ENCODE measurements at regions not wholly inside any gene's neighbourhood (a gene's known extent, or its start where the extent isn't known, plus 50 kb on each side); places are given as distances from the start of the nearest gene placed in this dataset.

- Histone ChIP-seq H3K36me3 (ENCODE audit: control insufficient read depth in 2 of 2, insufficient read depth in 1 of 2, low read length in 2 of 2) (no peaks in the 10 kb centered on the region), H3K4me3 (ENCODE audit: low read depth, low read length) (no peak overlapping the region), H3K4me1 (ENCODE audit: control insufficient read depth, insufficient read depth, low read length) (no peaks in the 10 kb centered on the region), H3K9me3 (ENCODE audit: control insufficient read depth, insufficient read depth, low read depth, low read length) (no peaks in the 10 kb centered on the region), H3K27ac (ENCODE audit: extremely low read depth, low read depth, low read length) (no peak overlapping the region)
- ChIA-PET POLR2A (no interaction called here), CTCF (interaction anchor here (0.6 kb wide), 1 partner anchor 8 kb away, joined by 3 read pairs; no protein-coding TSS in a partner anchor)
- TF ChIP-seq ZNF335 (tag by site-specific recombination; conservative IDR thresholded peaks at IDR 0.05) (no peak), ZNF391 (tag by site-specific recombination; IDR thresholded peaks at IDR 0.05; ENCODE audit: borderline replicate concordance, low read depth) (no peak), ZSCAN16 (tag by site-specific recombination; IDR thresholded peaks at IDR 0.05) (no peak), ZNF830 (tag by site-specific recombination; IDR thresholded peaks at IDR 0.05; ENCODE audit: low read depth) (no peak), ZNF707 (tag by site-specific recombination; IDR thresholded peaks at IDR 0.05) (no peak), ZNF488 (tag by site-specific recombination; IDR thresholded peaks at IDR 0.05) (no peak), INSM2 (tag by site-specific recombination; IDR thresholded peaks at IDR 0.05) (no peak), MZF1 (tag by site-specific recombination; IDR thresholded peaks at IDR 0.05; ENCODE audit: borderline replicate concordance) (no peak)
Observed at GRCh38 chr2:120472031-120472430, 126.1 kb downstream of the INHBB start.

- TF ChIP-seq ZSCAN5A (tag by site-specific recombination; IDR thresholded peaks at IDR 0.05) (no peak), SCRT1 (tag by site-specific recombination; IDR thresholded peaks at IDR 0.05; ENCODE audit: borderline replicate concordance) (no peak), TCF7L2 (IDR thresholded peaks at IDR 0.05; ENCODE audit: borderline replicate concordance, low read depth, low read length) (no peak), ZNF660 (tag by site-specific recombination; IDR thresholded peaks at IDR 0.05) (no peak), ZNF580 (tag by site-specific recombination; IDR thresholded peaks at IDR 0.05) (no peak), HOXC10 (CRISPR knock-in tag; IDR thresholded peaks at IDR 0.05) (no peak), ZNF629 (tag by site-specific recombination; IDR thresholded peaks at IDR 0.05) (no peak), ELK4 (IDR thresholded peaks at IDR 0.05; ENCODE audit: borderline replicate concordance, low read depth, low read length) (no peak), ZNF621 (tag by site-specific recombination; IDR thresholded peaks at IDR 0.05) (no peak), SP3 (tag by site-specific recombination; IDR thresholded peaks at IDR 0.05) (no peak)
- POLR2A ChIA-PET, result no interaction called here
- CTCF ChIA-PET, result interaction anchor here (0.6 kb wide), 2 partner anchors 189 to 623 kb away, joined by 3 read pairs; no protein-coding TSS in a partner anchor
- no peak overlapping the region for H3K4me3 ChIP-seq (ENCODE audit: low read depth, low read length)
- H3K9me3 ChIP-seq (ENCODE audit: control insufficient read depth, insufficient read depth, low read depth, low read length), result no peaks in the 10 kb centered on the region
- no peaks in the 10 kb centered on the region for H3K4me1 ChIP-seq (ENCODE audit: control insufficient read depth, insufficient read depth, low read length)
- no peaks in the 10 kb centered on the region for H3K36me3 ChIP-seq (ENCODE audit: control insufficient read depth in 2 of 2, insufficient read depth in 1 of 2, low read length in 2 of 2)
- no peak overlapping the region for H3K27ac ChIP-seq (ENCODE audit: extremely low read depth, low read depth, low read length)
Observed at GRCh38 chr2:120472891-120473309, 127.0 kb downstream of the INHBB start.
